SK-N-SH (cell line): ENCODE measurements at regions not wholly inside any gene's neighbourhood (a gene's known extent, or its start where the extent isn't known, plus 50 kb on each side); places are given as distances from the start of the nearest gene placed in this dataset.

Source experiments
- EP300 ChIP-seq, 2 experiments: IDR thresholded peaks; 2 replicates each; pipeline versions ENCODE4 v1.4.0 to v1.6.1; 2012; ENCODE audit warnings: borderline replicate concordance in 1 of 2, low read depth in 1 of 2, low read length in 1 of 2
- EZH2phosphoT487 ChIP-seq: fragments of 200-600 bp; sonication (generic); IDR thresholded peaks from 2 replicates; pipeline ENCODE4 v1.6.1; 2017; ENCODE audit warnings: low read depth, mixed run types, mild to moderate bottlenecking, antibody characterized with exemption, moderate library complexity, borderline replicate concordance
- TAF1 ChIP-seq: IDR thresholded peaks from 2 replicates; pipeline ENCODE4 v1.6.1; 2012; ENCODE audit warnings: low read depth, mild to moderate bottlenecking, low read length, moderate library complexity, borderline replicate concordance
- TF ChIP-seq, protein P1 (sequence below): fragments of 200-600 bp; sonication (generic); IDR thresholded peaks from 2 replicates; pipeline ENCODE4 v1.6.1; 2017; ENCODE audit warnings: antibody characterized with exemption, mild to moderate bottlenecking, moderate library complexity

DNA sequence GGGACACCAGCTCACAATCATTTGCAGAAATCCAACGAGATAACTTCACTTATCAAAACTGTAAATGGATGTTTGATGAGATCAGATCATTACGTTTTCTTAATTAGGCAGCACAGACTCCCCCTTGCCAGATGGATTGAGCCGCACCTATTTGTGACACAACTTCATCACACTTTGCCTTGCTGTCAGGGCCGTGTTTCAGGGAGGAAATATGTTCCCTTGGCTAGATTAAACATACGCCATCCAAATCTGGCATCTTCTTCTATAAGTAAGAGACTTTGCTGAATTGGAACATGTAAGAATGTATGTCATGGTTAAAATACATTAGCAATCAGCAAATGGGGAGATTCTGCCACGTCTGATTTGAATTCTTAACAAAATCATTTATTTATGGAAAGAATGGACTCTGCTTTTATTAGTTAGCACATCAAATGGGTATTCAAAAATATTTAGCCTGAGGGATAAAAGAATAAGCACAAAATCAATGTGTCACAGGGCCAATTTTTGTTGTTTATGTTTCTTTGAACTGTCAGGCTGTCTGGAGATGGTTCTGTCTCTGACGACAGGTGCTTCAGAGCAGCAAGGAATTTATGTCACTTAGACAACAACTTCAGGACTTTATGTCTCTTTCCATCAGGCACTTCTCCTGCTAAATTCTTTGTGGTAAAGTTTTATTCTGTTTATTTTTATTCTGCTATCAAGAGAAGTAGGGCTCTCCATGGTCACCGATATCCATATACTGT lies 326.1 kb upstream of the NCAM1 start:
- TF ChIP-seq, protein P1, sequence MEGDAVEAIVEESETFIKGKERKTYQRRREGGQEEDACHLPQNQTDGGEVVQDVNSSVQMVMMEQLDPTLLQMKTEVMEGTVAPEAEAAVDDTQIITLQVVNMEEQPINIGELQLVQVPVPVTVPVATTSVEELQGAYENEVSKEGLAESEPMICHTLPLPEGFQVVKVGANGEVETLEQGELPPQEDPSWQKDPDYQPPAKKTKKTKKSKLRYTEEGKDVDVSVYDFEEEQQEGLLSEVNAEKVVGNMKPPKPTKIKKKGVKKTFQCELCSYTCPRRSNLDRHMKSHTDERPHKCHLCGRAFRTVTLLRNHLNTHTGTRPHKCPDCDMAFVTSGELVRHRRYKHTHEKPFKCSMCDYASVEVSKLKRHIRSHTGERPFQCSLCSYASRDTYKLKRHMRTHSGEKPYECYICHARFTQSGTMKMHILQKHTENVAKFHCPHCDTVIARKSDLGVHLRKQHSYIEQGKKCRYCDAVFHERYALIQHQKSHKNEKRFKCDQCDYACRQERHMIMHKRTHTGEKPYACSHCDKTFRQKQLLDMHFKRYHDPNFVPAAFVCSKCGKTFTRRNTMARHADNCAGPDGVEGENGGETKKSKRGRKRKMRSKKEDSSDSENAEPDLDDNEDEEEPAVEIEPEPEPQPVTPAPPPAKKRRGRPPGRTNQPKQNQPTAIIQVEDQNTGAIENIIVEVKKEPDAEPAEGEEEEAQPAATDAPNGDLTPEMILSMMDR = no peak
- TF ChIP-seq TAF1 (no peak), EZH2phosphoT487 (no peak), EP300 (IDR thresholded peaks at IDR 0.05; ENCODE audit: borderline replicate concordance in 1 of 2, low read depth in 1 of 2, low read length in 1 of 2) (no peak)
